HepG2 (cell line): ENCODE measurements at regions not wholly inside any gene's neighbourhood (a gene's known extent, or its start where the extent isn't known, plus 50 kb on each side); places are given as distances from the start of the nearest gene placed in this dataset.

Experiments used
- ATAC-seq: fragments of 200-7000 bp; cut with Tn5 transposase; 3 replicates; pipeline ENCODE4 v1.9.1; 2020; ENCODE audit warnings: mild to moderate bottlenecking, moderate library complexity
- BruUV-seq: library from RNA; stranded (reverse); fragments of 400-500 nt; replicated peaks from 2 replicates; lab custom pipeline; 2021; lab: Mats Ljungman, UMichigan
- CTCF ChIA-PET: fragments of 300-600 bp; formaldehyde crosslinking; extraction: SDS; loops from one replicate; lab custom pipeline; 2021; ENCODE audit warnings: low total read pairs, inconsistent platforms, low intra/inter-chr PET ratio; lab: Yijun Ruan, JAX
- POLR2A ChIA-PET: fragments of 350-600 bp; sonication (Branson Sonifier 250); formaldehyde crosslinking; loops from one replicate; lab custom pipeline; 2020; ENCODE audit warnings: antibody characterized with exemption, inconsistent platforms; lab: Yijun Ruan, JAX
- DNase-seq: peaks from one replicate; pipeline ENCODE4 v3.0.0-alpha.2; 2015; ENCODE audit warnings: low spot score
- FAIRE-seq: peaks from 3 replicates; lab custom pipeline; 2011; peaks lifted over from hg19 to GRCh38; lab: Jason Lieb, UNC
- H2AFZ ChIP-seq: one replicate; pipeline ENCODE4 v1.6.1; 2011; ENCODE audit warnings: low read length, inconsistent platforms
- H3K27ac ChIP-seq: fragments of 300-600 bp; 3 replicates; pipeline ENCODE4 v1.8.0; 2011; ENCODE audit warnings: mixed run types, mild to moderate bottlenecking, mixed read lengths, low read length, inconsistent platforms; ENCODE audit not compliant: insufficient read depth; ENCODE audit errors: extremely low read length
- H3K27me3 ChIP-seq, 2 experiments: fragments of 200-600 bp in 1 of 2; 2 replicates in 1 of 2; 3 replicates in 1 of 2; pipeline versions ENCODE4 v1.6.0 to v1.8.0; 2011; ENCODE audit warnings: low read length in 2 of 2, mild to moderate bottlenecking in 2 of 2, moderate library complexity in 2 of 2, inconsistent platforms in 1 of 2; ENCODE audit not compliant: insufficient read depth in 2 of 2, control insufficient read depth in 1 of 2
- H3K36me3 ChIP-seq, 2 experiments: fragments of 200-600 bp in 1 of 2; replicated peaks in 1 of 2; 2 replicates in 1 of 2; 3 replicates in 1 of 2; pipeline versions ENCODE4 v1.5.1 to v1.8.0; 2011; ENCODE audit warnings: low read length in 2 of 2, inconsistent platforms in 1 of 2; ENCODE audit not compliant: insufficient read depth in 2 of 2, control insufficient read depth in 1 of 2
- H3K4me1 ChIP-seq: 2 replicates; pipeline ENCODE4 v1.5.1; 2012; ENCODE audit warnings: low read length, inconsistent platforms; ENCODE audit not compliant: insufficient read depth
- H3K4me2 ChIP-seq: 2 replicates; pipeline ENCODE4 v1.6.0; 2011; ENCODE audit warnings: low read depth, low read length, inconsistent platforms
- H3K4me3 ChIP-seq, 3 experiments: fragments of 200-600 bp in 1 of 3; sonication (generic), shearing (Covaris generic) in 1 of 3; replicated peaks in 1 of 3; 2 replicates each; pipeline ENCODE4 v1.5.1; 2011 to 2016; ENCODE audit warnings: low read length in 3 of 3, inconsistent platforms in 2 of 3, low read depth in 2 of 3, mild to moderate bottlenecking in 2 of 3, control low read depth in 1 of 3, mixed read lengths in 1 of 3; ENCODE audit not compliant: insufficient read depth in 1 of 3
- H3K79me2 ChIP-seq: one replicate; pipeline ENCODE4 v1.6.1; 2011; ENCODE audit warnings: low read length, inconsistent platforms; ENCODE audit not compliant: insufficient read depth
- H3K9ac ChIP-seq: 2 replicates; pipeline ENCODE4 v1.6.0; 2011; ENCODE audit warnings: mild to moderate bottlenecking, low read depth, low read length, inconsistent platforms; ENCODE audit not compliant: insufficient read depth
- H3K9me3 ChIP-seq: 2 replicates; pipeline ENCODE4 v1.5.1; 2012; ENCODE audit warnings: mild to moderate bottlenecking, low read length
- H4K20me1 ChIP-seq: 2 replicates; pipeline ENCODE4 v1.6.0; 2011; ENCODE audit warnings: inconsistent platforms, mild to moderate bottlenecking, low read length, moderate library complexity; ENCODE audit not compliant: insufficient read depth
- AKNA ChIP-seq: sonication (generic); formaldehyde crosslinking; IDR thresholded peaks from 2 replicates; pipeline ENCODE4 v1.4.0; 2020; ENCODE audit warnings: missing genetic modification reagents, borderline replicate concordance
- MLLT10 ChIP-seq: sonication (generic); formaldehyde crosslinking; IDR thresholded peaks from 2 replicates; pipeline ENCODE4 v1.4.0; 2020; ENCODE audit warnings: missing genetic modification reagents
- PHB2 ChIP-seq: fragments of 450-650 bp; IDR thresholded peaks from 2 replicates; pipeline ENCODE4 v1.6.1; 2018; ENCODE audit not compliant: partially characterized antibody
- POLR2AphosphoS5 ChIP-seq: IDR thresholded peaks from 2 replicates; pipeline ENCODE4 v1.6.1; 2012; ENCODE audit warnings: low read depth, low read length
- ZNF691 ChIP-seq: sonication (generic); formaldehyde crosslinking; IDR thresholded peaks from 2 replicates; pipeline ENCODE4 v1.4.0; 2020; ENCODE audit warnings: missing genetic modification reagents, low read depth, mild to moderate bottlenecking, borderline replicate concordance
- ZNF75D ChIP-seq: sonication (generic); formaldehyde crosslinking; IDR thresholded peaks from 2 replicates; pipeline ENCODE4 v1.8.1; 2023; ENCODE audit warnings: missing genetic modification reagents, mild to moderate bottlenecking, borderline replicate concordance
- WGBS: methylation state at CpG from one replicate; pipeline ENCODE4 v1.1.6; 2017; ENCODE audit warnings: low lambda C conversion rate; 5-methylcytosine and 5-hydroxymethylcytosine counted together
- in situ Hi-C: cut with HindIII; loops from 2 replicates; pipeline ENCODE4 v1.10.0; 2017; ENCODE audit warnings: low pct_unique_long_range_greater_than_20kb; ENCODE audit not compliant: extremely low pct_ligation_motif_present
- intact Hi-C: fragments of 100-400 bp; cut with micrococcal nuclease; formaldehyde crosslinking; loops from one replicate; pipeline ENCODE4 v1.10.0; 2022; ENCODE audit not compliant: unreplicated experiment
- TF ChIP-seq, protein P1 (sequence below): sonication (generic); formaldehyde crosslinking; IDR thresholded peaks from 2 replicates; pipeline ENCODE4 v1.5.1; 2020; ENCODE audit warnings: mild to moderate bottlenecking, missing genetic modification reagents
- TF ChIP-seq, protein P2 (sequence below): IDR thresholded peaks from 2 replicates; pipeline ENCODE4 v1.6.1; 2016; ENCODE audit warnings: missing biosample characterization, missing genetic modification reagents, low read depth
- TF ChIP-seq, protein P3 (sequence below): sonication (generic); formaldehyde crosslinking; IDR thresholded peaks from 2 replicates; pipeline ENCODE4 v1.5.1; 2020; ENCODE audit warnings: missing genetic modification reagents, mild to moderate bottlenecking, borderline replicate concordance

- no peak overlapping the region for H2AFZ ChIP-seq
- no peaks in the 10 kb centered on the region for H3K9me3 ChIP-seq
- H4K20me1 ChIP-seq: no peaks in the 10 kb centered on the region
- DNase-seq: no peak
- in situ Hi-C loops: no loop called here
- H3K36me3 ChIP-seq: no peaks in the 10 kb centered on the region
- H3K79me2 ChIP-seq: no peaks in the 10 kb centered on the region
- no peaks in the 10 kb centered on the region for H3K27me3 ChIP-seq
- H3K27ac ChIP-seq: no peak overlapping the region
- CTCF ChIA-PET: no interaction called here
- intact Hi-C loops: no loop called here
- H3K9ac ChIP-seq: no peak overlapping the region
- TF ChIP-seq PHB2: no peak
- TF ChIP-seq, protein P1, sequence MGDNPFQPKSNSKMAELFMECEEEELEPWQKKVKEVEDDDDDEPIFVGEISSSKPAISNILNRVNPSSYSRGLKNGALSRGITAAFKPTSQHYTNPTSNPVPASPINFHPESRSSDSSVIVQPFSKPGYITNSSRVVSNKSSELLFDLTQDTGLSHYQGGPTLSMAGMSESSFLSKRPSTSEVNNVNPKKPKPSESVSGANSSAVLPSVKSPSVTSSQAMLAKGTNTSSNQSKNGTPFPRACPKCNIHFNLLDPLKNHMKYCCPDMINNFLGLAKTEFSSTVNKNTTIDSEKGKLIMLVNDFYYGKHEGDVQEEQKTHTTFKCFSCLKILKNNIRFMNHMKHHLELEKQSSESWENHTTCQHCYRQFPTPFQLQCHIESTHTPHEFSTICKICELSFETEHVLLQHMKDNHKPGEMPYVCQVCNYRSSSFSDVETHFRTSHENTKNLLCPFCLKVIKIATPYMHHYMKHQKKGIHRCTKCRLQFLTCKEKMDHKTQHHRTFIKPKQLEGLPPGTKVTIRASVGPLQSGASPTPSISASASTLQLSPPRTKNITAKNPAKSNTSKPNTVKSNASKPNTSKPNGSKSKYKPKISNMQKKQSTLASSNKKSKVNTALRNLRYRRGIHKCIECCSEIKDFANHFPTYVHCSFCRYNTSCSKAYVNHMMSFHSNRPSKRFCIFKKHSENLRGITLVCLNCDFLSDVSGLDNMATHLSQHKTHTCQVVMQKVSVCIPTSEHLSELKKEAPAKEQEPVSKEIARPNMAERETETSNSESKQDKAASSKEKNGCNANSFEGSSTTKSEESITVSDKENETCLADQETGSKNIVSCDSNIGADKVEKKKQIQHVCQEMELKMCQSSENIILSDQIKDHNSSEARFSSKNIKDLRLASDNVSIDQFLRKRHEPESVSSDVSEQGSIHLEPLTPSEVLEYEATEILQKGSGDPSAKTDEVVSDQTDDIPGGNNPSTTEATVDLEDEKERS: no peak
- TF ChIP-seq, protein P2, sequence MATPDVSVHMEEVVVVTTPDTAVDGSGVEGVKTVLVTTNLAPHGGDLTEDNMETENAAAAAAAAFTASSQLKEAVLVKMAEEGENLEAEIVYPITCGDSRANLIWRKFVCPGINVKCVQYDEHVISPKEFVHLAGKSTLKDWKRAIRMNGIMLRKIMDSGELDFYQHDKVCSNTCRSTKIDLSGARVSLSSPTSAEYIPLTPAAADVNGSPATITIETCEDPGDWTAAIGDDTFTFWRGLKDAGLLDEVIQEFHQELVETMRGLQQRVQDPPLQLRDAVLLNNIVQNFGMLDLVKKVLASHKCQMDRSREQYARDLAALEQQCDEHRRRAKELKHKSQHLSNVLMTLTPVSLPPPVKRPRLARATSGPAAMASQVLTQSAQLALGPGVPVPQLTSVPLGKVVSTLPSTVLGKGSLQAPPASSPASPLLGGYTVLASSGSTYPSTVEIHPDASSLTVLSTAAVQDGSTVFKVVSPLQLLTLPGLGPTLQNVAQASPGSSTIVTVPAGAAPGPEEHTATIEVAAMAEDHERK (CRISPR knock-in tag): no peak
- TF ChIP-seq ZNF691 (CRISPR knock-in tag): no peak
- no peak for TF ChIP-seq POLR2AphosphoS5
- TF ChIP-seq, protein P3, sequence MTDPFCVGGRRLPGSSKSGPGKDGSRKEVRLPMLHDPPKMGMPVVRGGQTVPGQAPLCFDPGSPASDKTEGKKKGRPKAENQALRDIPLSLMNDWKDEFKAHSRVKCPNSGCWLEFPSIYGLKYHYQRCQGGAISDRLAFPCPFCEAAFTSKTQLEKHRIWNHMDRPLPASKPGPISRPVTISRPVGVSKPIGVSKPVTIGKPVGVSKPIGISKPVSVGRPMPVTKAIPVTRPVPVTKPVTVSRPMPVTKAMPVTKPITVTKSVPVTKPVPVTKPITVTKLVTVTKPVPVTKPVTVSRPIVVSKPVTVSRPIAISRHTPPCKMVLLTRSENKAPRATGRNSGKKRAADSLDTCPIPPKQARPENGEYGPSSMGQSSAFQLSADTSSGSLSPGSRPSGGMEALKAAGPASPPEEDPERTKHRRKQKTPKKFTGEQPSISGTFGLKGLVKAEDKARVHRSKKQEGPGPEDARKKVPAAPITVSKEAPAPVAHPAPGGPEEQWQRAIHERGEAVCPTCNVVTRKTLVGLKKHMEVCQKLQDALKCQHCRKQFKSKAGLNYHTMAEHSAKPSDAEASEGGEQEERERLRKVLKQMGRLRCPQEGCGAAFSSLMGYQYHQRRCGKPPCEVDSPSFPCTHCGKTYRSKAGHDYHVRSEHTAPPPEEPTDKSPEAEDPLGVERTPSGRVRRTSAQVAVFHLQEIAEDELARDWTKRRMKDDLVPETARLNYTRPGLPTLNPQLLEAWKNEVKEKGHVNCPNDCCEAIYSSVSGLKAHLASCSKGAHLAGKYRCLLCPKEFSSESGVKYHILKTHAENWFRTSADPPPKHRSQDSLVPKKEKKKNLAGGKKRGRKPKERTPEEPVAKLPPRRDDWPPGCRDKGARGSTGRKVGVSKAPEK: no peak
- no peak for TF ChIP-seq AKNA (CRISPR knock-in tag)
- TF ChIP-seq MLLT10 (CRISPR knock-in tag): no peak
- no peak for TF ChIP-seq ZNF75D (CRISPR knock-in tag)
- WGBS: 10% methylated on average over 2 of the region's 3 CpGs
- BruUV-seq: no TSS peak
- no peaks in the 10 kb centered on the region for H3K4me1 ChIP-seq
- H3K4me2 ChIP-seq: no peak overlapping the region
- POLR2A ChIA-PET: no interaction called here
- ATAC-seq: 0 out of 3 replicates have a peak, but pooled peaks have one; percentile 34
- no peak for FAIRE-seq
- no peak overlapping the region for H3K4me3 ChIP-seq
These were observed 541.7 kb downstream of the BCOR start for GRCh38 chrX:39556056-39556455.
